SIG-M5 (cell line): ENCODE measurements at regions not wholly inside any gene's neighbourhood (a gene's known extent, or its start where the extent isn't known, plus 50 kb on each side); places are given as distances from the start of the nearest gene placed in this dataset.
"Not testable (repeated sequence)": the region's sequence is repeated elsewhere in the genome, so short reads cannot be mapped to it uniquely, and the experiment has no call there.

Experiments
- DNase-seq: peaks from one replicate; lab custom pipeline; 2025; lab: John Stamatoyannopoulos, UW

DNA sequence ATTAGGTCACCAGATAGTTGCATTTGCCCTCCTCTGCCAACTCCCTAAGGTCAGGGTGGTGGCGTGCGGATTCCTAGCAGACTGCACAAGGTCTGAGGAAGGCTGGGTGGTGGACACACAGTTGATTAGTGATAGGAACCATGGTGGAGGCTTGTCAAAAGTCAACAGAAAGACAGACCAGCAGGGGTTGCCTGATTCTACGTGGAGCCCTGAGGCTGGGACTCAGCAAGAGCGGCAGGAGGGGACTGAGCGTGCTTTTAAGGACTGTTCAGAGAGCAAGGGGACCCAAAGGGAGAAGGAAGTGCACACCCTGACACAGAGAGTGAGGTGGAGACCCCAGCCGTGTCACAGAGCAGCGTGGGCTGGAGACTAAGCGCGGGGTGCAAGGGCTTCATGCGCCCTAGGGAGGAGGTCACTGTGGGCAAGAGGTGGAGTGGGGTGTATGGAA is 513.2 kb downstream of the RNF144A start:
- DNase-seq = no peak

DNA sequence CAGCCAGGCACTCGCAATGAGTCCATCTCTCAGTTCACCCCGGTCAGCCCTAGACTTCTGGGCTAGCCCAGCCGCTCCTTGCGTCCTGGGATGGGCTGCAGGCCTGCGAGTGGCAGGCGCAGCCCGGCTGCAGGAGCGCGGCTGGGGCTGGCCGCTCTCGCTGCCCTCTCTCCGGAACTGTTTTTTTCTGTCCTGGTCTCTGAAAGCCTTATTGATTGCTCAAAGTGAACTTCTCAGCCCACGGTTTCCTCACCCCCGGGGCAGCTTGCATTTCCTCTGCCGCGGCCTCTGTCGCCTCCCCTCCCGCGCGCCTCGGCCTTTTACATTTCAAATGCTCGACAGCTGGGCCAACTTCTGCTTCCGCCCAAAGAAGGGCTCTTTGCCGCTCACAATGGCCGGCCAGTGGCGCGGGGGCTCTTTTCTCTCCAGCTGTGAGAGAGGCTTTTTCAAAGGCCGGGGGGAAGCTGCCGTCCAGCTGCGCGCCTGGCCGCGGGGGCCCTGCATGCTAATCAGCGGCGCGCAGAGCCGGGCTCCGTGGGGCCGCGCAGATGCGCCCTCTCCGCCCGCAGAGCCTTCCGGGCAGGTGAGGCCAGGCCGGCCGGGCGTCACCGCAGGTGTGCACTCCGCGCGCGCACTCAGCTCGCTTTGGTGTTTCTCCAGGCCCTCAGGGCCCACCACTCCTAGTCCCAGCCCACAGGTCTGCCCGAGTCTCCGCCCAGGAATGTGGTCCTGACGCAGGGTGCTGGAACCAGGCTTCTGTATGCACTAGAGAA is 513.8 kb downstream of the RNF144A start:
- DNase-seq = no peak

GRCh38 chr2:7432436-7432835 is 515.2 kb downstream of the RNF144A start:
- no peak for DNase-seq

DNA sequence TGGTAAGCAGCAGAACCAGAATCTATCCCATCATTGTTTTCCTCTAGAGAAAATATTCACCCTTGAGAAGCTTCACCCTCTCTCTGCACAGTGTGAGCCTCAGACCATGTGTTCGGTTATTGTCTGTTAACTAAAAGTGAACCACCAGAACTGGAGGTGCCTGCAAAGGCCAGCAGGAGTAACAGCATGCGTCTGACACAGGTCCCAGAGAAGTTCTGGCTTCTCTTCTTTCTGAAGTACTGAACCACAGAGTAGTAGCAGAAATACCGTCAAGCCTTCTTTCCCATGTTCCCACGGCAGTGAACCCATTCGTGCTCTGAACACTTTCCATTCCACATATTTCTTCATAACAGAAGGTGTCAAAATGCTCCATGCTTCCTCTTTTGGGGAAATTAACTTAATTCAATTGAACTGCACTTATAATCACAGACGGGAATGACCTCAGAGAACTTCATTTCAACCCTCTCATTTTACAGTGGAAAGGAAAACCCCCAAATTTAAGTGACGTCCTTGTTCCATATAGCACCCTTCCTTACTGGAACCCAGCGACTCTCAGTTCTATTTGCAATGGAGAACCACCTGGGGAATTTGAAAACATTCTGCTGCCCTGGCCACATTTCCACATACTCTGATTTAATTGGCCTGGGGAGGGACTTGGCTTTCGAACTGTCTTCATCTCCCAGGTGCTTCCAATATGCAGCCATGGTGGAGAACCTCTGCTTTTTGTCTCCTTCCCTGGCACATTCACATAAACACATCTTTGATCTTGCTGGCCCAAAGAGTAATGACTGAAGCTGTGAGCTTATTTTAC is 519.1 kb downstream of the RNF144A start:
- no peak for DNase-seq

DNA sequence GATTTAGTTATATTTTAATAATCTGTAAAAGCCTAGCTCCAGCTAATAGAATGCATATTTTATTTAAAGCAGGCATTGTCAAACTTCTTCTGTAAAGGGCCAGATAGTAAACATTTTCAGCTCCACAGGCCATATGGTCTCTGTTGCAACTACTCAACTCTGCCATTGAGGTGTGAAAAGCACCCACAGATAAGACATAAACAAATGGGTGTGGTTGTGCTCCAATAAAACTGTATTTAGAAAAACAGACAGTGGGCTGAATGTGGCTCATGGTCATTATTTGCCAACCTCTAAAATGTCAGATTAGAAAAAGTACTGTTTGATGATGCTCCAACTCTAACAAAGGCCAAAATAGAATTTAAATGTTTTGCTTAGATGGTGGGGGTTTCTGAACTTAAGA is 519.9 kb downstream of the RNF144A start:
- DNase-seq = no peak

GRCh38 chr2:7437716-7438632 is 520.8 kb downstream of the RNF144A start:
- DNase-seq = no peak

GRCh38 chr2:7438855-7439254 is 521.6 kb downstream of the RNF144A start:
- DNase-seq = no peak

- DNase-seq = no peak
These were observed 523.8 kb downstream of the RNF144A start for GRCh38 chr2:7440977-7441376.

- not testable (repeated sequence) for DNase-seq
These were observed 524.6 kb downstream of the RNF144A start for GRCh38 chr2:7441841-7442240.

- DNase-seq = no peak
These were observed 527.4 kb downstream of the RNF144A start for GRCh38 chr2:7444626-7445025.

DNA sequence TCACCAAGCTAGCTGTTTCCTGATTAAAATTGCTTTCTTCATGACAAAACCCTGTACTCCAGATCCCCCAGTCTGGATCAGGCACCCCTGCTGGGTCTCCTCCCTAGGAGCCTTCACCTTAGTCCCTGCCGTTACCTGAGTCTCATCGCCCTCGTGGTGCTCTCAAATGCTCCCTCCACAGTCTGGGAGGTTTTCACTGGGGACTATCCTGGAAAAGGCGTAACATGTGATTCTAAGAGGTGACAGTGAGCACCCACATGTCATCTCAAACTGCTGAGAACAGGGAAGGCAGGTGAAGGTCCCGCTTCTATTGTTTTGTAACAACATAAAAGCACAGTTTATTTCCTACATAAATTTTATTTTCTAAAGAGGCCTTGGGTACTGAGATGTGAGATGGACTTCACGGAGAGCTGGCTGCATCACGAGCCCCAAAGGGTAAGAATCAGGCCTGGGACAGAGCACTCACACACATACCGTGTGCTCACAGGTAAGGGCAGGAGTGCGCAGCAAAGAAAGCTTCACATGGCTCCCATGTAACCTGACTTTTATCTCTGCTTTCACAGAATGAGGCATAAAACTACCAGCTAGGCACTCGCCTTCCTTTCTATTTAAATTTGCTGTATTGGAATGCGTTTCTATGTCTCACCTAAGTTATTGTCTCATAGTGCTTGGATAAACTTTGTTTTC is 531.5 kb downstream of the RNF144A start:
- no peak for DNase-seq

DNA sequence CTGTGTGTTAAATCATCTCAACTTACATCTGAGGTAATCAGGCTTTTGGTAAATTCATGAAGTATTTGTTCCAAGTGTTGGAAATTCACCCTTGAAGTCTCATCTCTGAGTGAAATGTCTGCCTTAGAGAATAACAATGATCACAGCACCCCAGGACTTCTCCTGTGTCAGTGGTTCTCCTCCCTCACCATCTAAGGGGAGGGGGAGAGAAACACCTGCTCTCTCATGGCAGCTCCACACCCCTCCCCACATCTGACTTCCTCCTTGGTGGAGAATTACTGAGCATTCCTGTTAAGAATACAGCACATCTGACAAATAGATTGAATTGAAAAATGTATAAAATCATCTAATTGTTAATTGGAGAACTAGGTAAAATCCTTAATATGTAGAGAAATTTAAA is 532.1 kb downstream of the RNF144A start:
- no peak for DNase-seq

DNA sequence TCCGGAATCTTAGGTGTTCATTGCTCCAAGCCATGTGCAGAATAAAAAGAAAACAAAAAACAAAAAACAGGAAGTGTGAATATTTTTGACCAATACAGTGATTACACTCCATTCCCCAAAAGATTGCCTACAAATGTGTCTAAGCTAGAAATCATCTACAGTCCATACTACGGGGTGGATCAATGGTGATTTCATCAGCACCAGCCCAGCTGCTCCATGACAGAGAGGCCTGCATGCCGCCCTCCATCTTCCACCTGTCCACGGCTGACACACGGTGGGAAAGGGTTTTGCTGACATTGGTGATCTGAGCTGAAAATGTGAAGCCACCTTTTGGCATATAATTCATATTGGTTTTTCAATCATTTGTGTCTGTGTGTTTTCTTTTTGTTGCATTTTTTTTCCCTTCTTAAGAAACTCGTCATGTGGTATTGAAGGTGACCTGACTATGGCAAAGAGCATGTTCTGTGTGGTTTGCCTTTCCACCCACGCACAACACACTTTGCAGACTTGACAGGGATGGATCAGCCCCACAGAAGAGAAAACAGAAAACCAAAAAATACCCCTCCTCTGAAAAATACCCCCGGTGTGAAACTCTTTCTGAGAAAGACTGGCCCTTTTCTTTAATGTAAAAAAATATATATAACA is 533.1 kb downstream of the RNF144A start:
- DNase-seq = no peak

GRCh38 chr2:7450833-7451190 is 533.6 kb downstream of the RNF144A start:
- DNase-seq = no peak

GRCh38 chr2:7452110-7452876 is 535.1 kb downstream of the RNF144A start:
- no peak for DNase-seq

- no peak for DNase-seq
These were observed 537.4 kb downstream of the RNF144A start for GRCh38 chr2:7454592-7454991.

GRCh38 chr2:7456762-7457161 is 539.5 kb downstream of the RNF144A start:
- no peak for DNase-seq

DNA sequence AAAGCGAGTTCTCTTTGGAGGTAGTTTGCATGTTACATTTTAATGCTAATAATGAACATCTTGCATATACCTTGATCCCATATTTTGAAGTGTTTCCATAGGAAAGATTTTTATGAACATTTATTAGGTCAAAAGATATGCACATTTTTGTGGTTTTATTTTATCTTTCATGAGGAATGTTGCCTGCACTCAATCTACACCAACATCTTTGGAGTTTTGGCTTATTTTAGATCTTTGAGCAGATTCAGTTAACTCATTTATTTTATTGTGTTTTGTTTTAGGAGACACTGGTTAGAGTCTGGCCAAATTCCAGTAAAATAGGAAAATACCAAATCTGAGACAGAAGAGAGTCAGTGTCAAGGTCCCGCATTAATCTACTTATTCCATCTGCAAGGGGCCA is 540.9 kb downstream of the RNF144A start:
- DNase-seq = no peak

DNA sequence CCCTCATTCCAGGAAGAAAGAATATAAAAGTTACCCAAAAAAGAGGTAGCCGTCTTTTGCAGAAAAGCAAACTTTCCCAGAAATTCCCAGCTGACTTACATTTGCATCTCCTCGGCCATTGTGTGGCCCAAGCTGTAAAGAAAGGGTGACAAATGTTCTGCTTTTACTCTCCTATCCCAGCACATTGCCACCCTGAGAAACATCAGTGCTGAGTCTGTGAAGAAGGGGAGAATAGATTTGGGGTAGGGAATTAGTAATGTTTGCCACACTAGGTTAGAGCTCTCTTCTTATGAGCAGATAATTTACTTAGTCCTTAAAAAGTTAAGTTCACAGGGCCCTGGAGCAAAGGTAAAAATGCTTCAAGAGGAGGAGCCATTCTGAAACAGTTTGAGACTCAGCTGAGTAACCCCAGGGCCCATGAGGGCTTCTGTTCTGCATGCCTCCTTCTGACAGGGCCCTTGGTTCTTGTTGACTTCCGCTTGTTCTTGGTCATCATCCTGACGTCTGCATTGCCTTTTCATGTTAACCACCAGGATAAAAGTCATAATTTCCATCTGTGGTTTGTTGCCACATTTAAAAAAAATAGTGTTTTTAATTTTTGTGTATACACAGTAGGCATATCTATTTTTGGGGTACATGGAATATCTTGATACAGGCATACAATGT is 550.7 kb downstream of the RNF144A start:
- no peak for DNase-seq

DNA sequence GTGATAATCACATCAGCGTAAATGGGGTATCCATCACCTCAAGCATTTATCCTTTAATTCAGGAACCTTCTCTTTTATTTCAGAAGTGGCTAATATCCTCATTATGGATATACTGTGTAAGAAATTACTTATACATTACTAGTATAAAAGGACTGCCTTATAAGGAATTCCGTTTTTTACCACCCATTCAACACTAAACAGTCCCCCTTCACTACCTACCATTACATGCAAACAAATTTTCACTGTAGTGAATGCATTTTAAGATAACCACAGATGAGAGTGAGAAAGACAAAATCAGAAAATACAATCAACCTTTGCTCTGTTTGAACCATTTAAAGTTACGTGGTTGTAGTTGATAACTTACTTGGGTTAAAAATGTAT is 551.2 kb downstream of the RNF144A start:
- DNase-seq = no peak
